Neural crest cell (in vitro differentiated cells): ENCODE measurements at regions not wholly inside any gene's neighbourhood (a gene's known extent, or its start where the extent isn't known, plus 50 kb on each side); places are given as distances from the start of the nearest gene placed in this dataset.
A peak's percentile ranks its signal among the peaks of the same experiment; 100 is the strongest.

Source experiments
- DNase-seq: peaks from one replicate; pipeline ENCODE4 v3.0.0; 2021; ENCODE audit warnings: low read depth, mixed read lengths, low spot score
- H3K27ac Mint-ChIP-seq: one replicate; pipeline ENCODE4 v1.8.0; 2021; ENCODE audit warnings: mild to moderate bottlenecking, mixed read lengths; ENCODE audit not compliant: unreplicated experiment
- H3K27me3 Mint-ChIP-seq: 2 replicates; pipeline ENCODE4 v1.8.0; 2021; ENCODE audit warnings: low read depth, mild to moderate bottlenecking, mixed read lengths
- H3K36me3 Mint-ChIP-seq: 2 replicates; pipeline ENCODE4 v1.8.0; 2021; ENCODE audit warnings: low read depth, mild to moderate bottlenecking, mixed read lengths
- H3K4me1 Mint-ChIP-seq: 2 replicates; pipeline ENCODE4 v1.8.0; 2021; ENCODE audit warnings: mixed read lengths
- H3K4me3 Mint-ChIP-seq: one replicate; pipeline ENCODE4 v1.8.0; 2021; ENCODE audit warnings: mild to moderate bottlenecking, mixed read lengths
- H3K9me3 Mint-ChIP-seq: 2 replicates; pipeline ENCODE4 v1.8.0; 2021; ENCODE audit warnings: mixed read lengths
- CTCF ChIP-seq: fragments of 200-600 bp; sonication (generic); conservative IDR thresholded peaks from 2 replicates; pipeline ENCODE4 v1.5.0; 2021; ENCODE audit warnings: antibody characterized with exemption, mild to moderate bottlenecking

- Mint-ChIP-seq H3K9me3 (peaks cover 5% of the 10 kb centered on the region), H3K27me3 (no peaks in the 10 kb centered on the region), H3K4me1 (peaks cover 10% of the 10 kb centered on the region), H3K4me3 (no peak overlapping the region), H3K27ac (no peak overlapping the region), H3K36me3 (peaks cover 4% of the 10 kb centered on the region)
- DNase-seq: no peak
- TF ChIP-seq CTCF: no peak
Measured at GRCh38 chr6:21648475-21649050, 55.0 kb downstream of the SOX4 start.

GRCh38 chr6:21653323-21653722 is 59.8 kb downstream of the SOX4 start:
- no peak overlapping the region for H3K4me3 Mint-ChIP-seq
- peaks cover 5% of the 10 kb centered on the region for H3K4me1 Mint-ChIP-seq
- TF ChIP-seq CTCF: no peak
- peaks cover 5% of the 10 kb centered on the region for H3K9me3 Mint-ChIP-seq
- peak overlapping the region; percentile 17 for H3K27ac Mint-ChIP-seq
- H3K27me3 Mint-ChIP-seq: peaks cover 2% of the 10 kb centered on the region
- peaks cover 4% of the 10 kb centered on the region for H3K36me3 Mint-ChIP-seq
- no peak for DNase-seq

- no peak overlapping the region for H3K27ac Mint-ChIP-seq
- no peak overlapping the region for H3K4me3 Mint-ChIP-seq
- peaks cover 2% of the 10 kb centered on the region for H3K27me3 Mint-ChIP-seq
- H3K9me3 Mint-ChIP-seq: peaks cover 5% of the 10 kb centered on the region
- no peak for DNase-seq
- H3K4me1 Mint-ChIP-seq: peaks cover 5% of the 10 kb centered on the region
- peaks cover 4% of the 10 kb centered on the region for H3K36me3 Mint-ChIP-seq
- TF ChIP-seq CTCF: no peak
Measured at GRCh38 chr6:21653905-21654304, 60.4 kb downstream of the SOX4 start.

- Mint-ChIP-seq H3K9me3 (peaks cover 5% of the 10 kb centered on the region), H3K4me3 (no peak overlapping the region), H3K27ac (peak overlapping the region; percentile 1), H3K4me1 (peaks cover 5% of the 10 kb centered on the region), H3K36me3 (peaks cover 4% of the 10 kb centered on the region), H3K27me3 (peaks cover 2% of the 10 kb centered on the region)
- no peak for DNase-seq
- TF ChIP-seq CTCF: no peak
Measured at GRCh38 chr6:21654361-21654760, 60.8 kb downstream of the SOX4 start.

GRCh38 chr6:21663966-21664313 is 70.4 kb downstream of the SOX4 start:
- Mint-ChIP-seq H3K4me1 (peaks cover 41% of the 10 kb centered on the region), H3K9me3 (no peaks in the 10 kb centered on the region), H3K27ac (no peak overlapping the region), H3K27me3 (peaks cover 74% of the 10 kb centered on the region), H3K4me3 (peak overlapping the region; percentile 68), H3K36me3 (no peaks in the 10 kb centered on the region)
- TF ChIP-seq CTCF: no peak
- no peak for DNase-seq
